ENCODE measurements at regions not wholly inside any gene's neighbourhood (a gene's known extent, or its start where the extent isn't known, plus 50 kb on each side); places are given as distances from the start of the nearest gene placed in this dataset.
"Not testable (repeated sequence)": the region's sequence is repeated elsewhere in the genome, so short reads cannot be mapped to it uniquely, and the experiment has no call there.

DNA sequence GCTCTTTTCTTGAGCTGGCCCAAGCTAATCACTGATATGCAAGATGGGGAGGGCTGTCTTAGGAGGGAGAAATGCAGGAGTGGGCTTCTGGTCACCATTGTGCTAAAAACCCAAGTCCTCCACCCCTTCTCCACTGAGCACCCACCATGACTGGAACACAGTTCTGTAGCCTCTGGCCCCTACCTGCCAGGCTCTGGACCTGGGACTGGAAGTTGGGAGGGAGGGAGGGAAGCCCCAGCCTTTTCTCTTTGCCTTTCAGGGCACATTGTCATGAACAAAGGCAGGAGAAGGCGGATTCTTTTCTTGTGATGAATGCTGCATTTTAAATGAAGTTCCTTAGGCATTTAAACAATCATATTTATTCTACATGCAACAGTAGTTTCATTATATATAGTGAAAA lies 559.1 kb upstream of the TRPC7 start:
- DNase-seq (ENCODE audit: low read depth in 2 of 2): no peak

DNA sequence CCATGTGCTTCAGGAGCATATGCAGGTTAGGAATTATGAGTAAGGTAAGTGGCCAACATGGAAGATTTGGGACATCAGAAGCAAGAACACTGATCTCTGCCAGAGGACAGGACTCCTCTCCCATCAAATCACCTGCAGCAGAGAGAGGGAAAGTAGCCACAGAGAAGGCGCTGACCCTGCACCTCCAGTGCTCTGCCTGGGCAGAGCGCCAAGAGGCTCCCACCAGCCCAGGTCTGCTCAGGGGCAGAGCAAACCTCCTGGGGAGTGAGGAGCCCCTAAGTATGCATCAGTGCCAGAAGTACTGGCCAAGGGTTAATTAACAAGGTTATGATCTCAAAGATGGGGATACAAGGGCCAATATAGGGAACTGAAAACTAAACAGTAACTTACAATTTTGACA lies 545.3 kb upstream of the TRPC7 start:
- no peak for DNase-seq (ENCODE audit: low read depth in 2 of 2)

DNA sequence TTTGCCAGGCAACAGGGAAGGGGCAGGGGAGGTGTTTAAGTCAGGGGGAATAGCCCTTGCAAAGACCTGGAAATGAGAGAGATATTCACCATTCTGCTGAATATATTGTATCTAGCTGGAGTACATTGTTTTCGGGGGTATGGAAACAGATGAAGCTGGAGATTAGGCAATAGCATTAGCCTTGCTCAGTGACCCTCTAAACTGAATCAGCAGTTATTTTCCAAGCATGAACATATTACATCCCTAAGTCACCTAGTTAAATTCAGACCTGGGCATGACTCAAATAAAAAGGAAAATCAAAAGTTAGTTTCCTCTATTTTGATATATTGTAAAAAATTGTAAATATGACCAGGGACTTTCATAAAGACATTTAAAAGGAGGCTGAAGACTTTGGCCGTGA lies 544.6 kb upstream of the TRPC7 start:
- DNase-seq (ENCODE audit: low read depth in 2 of 2): no peak

DNA sequence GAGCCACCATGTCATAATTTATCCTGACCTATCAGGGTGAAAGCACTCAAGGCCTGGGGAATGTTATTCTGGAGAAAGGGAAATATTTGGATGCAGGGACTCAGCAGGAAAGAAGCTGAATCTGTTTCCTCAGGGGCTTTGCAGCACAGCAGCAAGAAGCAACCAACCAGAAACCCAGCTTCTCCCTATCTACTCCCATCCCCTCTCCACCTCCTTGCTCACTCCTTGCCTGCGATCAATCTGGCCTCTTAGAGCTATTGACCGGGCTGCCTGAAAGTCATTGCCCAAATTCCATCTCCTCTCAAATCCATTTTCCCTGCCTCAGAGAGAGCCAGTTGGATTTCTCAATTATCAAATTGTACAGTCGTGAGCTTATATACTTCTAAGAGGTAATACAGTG lies 542.0 kb upstream of the TRPC7 start:
- no peak for DNase-seq (ENCODE audit: low read depth in 2 of 2)

DNA sequence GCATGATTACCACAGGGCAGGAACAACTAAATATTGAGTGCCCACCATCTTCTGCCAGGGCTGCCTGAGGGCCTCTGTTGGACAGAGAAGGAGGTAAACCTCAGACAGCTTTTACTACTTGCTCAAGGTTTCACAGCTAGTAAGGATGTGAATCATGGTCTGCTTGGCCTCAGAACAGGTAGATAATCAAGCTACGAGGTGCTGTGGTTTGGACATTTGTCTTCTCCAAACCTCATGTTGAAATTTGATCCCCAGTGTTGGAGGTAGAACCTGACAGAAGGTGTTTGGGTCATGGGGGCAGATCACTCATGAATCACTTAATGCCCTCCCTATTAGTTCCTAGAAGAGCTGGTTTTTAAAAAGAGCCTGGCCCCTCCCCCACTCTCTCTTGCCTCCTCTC lies 541.2 kb upstream of the TRPC7 start:
- no peak for DNase-seq (ENCODE audit: low read depth in 2 of 2)

DNA sequence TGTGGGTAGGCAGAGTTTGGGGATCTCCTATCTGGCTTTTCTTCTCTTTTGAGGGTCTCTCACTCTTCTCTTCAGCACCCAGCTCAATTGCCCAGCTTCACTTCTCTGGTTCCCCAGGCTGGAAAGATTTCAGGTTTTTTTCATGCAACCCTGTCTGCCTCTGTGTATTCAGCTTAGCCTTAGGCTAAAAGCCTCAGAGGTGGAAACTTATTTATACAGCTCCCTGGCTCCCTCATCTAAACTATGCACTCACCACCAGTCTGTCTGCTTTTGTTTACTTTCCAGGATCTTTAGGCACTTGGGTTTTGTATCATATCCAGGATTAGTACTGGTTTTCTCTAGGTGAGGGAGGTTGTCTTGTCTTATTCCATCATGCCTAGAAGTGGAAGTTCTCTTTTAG lies 540.2 kb upstream of the TRPC7 start:
- no peak for DNase-seq (ENCODE audit: low read depth in 2 of 2)

DNA sequence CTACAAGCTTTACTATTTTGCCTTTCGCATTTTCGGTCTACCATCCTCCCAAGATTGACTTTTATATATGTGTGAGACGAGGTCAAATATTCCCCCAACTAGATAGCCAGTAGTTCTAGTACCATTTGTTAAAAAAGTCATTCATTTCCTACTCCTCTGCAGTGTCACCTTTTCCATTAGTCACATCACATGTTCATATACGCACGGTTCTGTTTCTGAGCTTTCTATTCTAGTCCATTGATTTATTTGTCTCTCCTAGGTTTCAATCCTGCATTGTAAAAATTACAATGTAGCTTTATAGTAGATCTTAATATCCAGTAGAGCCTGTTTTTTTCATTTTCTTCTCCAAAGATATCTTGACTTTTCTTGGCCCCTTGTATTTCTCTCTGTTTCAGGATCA lies 528.7 kb upstream of the TRPC7 start:
- DNase-seq (ENCODE audit: low read depth in 2 of 2): no peak

DNA sequence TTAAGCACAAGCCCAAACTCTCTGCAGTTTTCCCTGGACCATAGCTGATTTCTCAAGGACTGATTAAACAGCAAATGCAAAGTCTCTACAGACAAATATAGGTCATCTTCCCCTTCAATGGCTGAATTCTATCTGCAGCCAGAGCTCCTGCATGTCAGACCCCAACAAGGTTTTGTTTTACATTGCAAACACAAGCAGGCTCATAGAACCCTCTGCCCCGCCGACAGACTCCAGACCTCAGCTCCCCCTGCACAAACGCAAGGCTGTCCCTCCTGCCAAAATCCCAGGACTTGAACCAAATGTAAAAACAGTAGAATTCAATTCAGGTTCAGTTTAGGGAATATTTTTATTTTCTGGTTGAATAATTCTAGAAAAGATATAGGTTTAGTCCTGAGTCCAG lies 526.7 kb upstream of the TRPC7 start:
- no peak for DNase-seq (ENCODE audit: low read depth in 2 of 2)

DNA sequence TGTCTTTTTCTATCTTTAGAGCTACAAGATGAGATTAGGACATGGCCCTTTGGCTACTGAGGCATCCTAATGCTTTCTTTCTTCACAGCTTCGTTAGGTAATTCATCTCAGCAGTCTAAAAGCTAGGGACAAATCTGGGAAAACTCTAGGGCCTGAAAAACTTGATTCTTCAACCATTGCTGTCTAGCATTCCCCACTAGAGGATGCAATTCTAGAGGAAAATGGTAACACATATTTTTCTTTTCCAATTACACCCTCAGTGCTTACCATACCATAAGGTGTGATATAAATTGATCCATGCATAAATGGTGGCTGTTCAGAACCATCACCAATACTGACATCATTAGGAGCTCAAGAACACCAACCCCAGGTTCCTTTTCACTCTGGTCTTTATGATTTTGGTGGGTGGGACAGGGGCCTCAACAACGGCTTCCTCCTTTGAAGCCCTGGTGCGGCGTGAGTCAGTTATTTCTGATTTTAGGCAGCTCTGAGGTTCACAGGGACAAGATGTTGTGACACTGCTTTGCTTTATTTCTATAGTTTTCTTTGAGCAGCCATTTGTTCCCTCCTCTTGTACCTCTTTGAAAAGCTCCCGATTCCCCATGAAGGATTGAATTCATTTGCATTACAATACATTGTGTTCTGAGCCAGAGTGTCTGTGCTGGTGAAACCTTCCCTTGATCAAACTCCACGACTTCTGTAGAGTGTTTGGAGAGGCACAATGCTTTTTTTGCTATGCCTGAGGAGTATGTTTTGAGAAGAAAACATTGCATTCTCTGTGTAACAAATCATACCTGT lies 526.0 kb upstream of the TRPC7 start:
- no peak for DNase-seq (ENCODE audit: low read depth in 2 of 2)

DNA sequence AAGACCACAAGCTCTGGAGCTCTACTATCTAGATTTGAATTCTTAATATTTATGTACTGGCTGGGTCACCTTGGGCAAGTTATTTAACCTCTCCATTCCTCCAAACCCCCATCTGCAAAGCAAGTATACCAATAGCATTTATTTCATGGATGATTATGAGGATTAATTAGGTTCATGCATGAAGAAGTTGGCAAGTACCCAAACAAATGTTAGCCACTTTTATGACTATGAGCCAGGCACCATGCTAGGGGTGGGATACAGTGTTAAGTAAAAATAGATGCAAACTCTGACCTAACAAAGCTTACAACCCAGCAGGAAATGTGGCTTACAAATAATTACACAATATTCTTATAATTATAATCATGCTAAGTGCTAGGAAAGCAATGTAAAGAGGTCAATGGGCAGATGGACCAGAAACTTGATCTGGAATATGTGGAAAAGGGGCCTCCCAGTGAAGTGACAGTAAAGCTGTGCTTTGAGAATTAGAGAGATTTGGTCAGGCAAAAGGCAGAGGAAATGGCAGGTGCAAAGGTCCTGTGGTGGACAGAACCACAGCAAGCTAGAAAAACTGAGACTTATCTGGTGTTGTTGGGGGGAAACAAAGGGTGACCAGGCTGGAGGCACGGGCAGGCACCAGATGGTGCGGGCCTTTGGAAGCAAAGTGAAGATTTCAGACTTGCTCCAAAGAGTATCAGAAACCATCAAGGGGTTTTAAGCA lies 525.2 kb upstream of the TRPC7 start:
- DNase-seq (ENCODE audit: low read depth in 2 of 2): no peak

DNA sequence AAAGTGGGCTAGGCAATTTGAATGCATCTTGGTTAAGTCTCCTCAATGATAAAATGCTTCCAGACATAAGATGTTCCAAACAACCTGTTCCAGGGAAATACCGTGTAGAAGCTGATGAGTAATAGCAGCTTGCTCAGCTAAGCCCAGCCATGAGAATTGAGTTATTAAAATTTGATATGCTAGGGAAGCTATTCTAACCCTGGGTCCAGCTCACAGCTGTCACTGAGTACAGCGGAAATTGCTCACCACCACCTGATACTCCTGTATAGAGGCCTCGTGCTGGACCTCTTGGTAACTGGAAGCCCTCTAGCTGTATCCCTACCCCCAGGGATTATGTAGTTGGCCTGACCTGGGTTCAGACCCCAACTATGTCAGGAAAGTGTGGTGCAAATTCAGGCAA lies 521.3 kb upstream of the TRPC7 start:
- no peak for DNase-seq (ENCODE audit: low read depth in 2 of 2)

DNA sequence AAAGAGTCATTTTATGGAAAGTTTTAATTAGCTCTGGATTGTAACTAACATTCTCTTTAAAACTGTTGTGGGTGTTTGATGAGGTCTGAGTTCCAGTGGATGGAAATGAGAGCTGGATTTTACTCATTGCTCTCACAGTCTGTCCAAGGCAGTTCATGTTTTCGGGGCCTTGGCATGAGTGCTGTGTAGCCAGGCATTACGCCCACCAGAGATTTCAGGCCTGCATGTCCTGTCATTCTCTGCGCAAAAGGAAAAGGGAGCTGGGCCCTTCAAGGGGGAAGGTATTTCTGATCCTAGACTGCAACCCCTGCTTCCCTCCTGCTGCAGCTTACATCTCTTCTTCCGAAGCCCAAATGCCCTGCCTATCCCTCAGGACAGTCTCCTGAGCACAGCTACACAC lies 499.6 kb upstream of the TRPC7 start:
- DNase-seq (ENCODE audit: low read depth in 2 of 2): no peak

DNA sequence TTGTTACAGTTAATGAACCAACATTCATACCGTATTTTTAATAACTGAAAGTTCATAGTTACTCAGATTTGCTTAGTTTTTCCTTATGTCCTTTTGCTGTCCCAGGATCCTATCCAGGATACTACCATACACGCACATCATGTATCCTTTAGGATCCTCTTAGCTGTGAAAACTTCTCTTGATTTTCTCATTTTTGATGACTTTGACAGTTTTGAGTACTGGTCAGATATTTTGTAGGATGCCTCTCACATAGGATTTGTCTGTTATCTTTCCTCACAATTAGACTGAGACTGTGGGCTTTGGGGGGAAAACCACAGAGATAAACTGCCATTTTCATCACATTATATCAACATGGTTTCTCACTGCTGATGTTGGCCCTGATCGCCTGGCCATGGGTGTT lies 491.3 kb upstream of the TRPC7 start:
- DNase-seq (ENCODE audit: low read depth in 2 of 2): no peak

DNA sequence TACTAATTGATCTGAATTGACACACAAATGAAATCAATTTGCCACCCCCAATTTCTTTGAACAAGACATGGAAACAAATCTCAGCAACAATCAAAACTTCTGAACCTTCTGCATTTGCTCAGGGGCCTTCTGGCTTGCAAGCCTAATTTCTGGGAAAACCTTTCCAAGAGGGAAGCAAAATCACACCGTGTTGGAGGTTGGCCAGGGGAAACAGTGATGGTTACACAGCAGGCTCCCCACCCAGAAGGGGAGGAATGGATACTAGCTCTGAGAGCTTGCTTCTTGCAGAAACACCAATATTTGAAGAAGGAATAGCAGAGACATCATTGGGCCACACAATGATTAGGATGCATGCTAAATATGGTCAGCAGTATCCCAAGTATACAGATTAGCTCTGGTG lies 488.6 kb upstream of the TRPC7 start:
- DNase-seq (ENCODE audit: low read depth in 2 of 2): no peak

DNA sequence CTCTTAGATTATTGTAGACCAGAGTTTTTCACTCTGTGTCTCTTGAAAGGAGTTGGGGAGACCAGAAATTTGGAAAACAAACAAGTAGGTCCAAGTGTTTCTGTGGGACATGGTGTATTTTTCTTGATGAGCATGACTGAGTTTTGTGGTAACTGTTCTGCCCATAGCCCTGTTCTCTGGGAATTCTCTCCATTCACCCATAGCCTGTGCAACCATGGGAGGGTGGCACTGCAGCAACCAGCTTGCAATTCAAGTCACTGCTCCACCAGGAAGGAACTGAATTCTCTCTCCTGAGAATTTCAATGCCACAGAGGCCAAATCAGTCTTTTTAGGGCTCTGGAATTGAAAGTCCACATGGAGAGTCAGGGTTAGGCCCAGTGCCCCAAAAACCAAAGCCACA lies 475.3 kb upstream of the TRPC7 start:
- DNase-seq (ENCODE audit: low read depth in 2 of 2): no peak

DNA sequence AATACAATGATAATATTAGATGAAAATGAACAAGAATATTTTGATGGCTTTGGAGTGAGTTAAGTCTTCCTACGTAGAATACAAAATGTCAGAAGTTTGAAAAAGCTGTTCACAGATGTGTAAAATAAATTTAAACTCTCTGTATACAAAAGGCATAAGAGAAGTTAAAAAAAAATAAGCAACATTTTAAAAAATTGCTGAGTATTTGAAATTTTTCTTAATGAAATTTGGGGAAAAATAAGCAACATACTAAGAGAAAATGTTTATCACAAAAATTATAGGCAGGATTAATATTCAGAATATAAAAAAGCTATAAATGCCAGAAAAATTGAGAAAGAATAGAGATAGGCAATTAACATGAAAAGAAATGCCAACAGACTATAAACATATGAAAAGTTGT lies 470.7 kb upstream of the TRPC7 start:
- DNase-seq (ENCODE audit: low read depth in 2 of 2): no peak

DNA sequence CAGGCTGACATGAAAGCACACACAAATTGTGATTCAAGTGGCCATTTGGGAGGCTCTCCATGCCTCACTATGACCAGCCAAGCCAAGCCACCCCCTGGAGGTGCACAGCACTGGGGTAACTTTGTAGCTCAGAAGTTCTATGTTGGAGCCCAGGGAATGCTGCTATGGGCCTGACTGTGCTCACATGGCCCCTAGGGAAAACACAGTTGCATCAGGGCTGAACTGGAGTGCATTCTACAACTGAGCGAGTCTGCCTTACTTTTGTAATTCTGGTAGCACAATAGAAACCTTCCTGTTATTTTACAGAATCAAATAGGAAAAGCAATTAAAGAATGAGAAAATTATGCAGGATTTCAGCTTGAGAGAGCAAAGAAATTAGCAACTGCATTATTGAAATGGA lies 455.5 kb upstream of the TRPC7 start:
- DNase-seq (ENCODE audit: low read depth in 2 of 2): no peak

DNA sequence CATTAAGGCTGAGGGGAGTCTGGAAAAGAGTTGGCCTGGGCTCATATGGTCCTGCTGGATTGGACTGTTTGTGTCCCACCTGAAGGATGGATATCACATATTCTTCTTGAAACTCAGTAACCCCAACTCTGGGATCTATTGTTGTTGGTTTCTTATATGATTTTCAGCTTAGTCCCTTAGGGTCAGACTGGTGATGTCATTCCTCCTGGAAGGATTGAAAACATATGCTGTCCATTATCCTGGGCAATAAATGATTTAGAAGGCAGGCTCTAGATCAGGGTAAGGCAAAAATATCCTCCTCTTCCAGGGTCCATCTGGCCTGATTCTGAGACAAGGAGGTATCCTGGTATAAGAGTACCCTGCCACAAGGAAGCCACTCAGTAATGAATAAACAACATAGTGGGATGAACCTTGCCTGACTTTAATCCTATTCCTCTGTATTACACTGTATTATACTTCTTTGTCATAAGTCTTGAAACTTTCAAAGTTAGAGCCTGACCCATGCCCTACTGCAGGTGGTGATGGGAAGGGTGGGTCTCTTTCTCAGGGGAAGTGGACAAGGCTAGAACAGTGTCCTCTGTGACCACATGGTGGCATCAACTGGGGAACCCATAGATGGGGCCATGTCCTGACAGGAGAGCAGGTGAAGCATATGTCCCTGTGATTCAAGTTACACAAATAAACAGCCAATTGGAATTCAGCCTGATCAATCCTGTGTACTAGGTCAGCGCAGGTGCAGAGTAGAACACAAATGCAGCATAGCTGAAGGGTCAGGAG lies 454.4 kb upstream of the TRPC7 start:
- no peak for DNase-seq (ENCODE audit: low read depth in 2 of 2)

DNA sequence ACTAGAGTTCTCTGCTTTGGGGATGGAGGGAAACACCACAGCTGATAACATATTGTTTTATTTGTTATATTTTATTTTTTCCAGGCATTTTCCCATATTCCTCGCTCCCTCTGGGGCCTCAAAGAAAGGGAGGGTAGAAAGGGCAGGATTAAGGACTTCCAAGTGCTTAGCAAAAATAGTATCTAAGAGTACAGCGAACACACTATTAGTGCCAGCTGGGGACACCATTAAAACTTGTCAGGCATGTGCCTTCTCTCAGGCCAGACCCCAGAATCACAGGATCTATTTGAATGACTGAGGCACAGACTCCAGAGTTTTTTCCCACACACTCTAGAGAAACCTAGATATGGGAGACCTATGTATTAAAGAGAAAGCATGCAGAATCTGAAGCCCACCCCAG lies 451.0 kb upstream of the TRPC7 start:
- DNase-seq (ENCODE audit: low read depth in 2 of 2): no peak

DNA sequence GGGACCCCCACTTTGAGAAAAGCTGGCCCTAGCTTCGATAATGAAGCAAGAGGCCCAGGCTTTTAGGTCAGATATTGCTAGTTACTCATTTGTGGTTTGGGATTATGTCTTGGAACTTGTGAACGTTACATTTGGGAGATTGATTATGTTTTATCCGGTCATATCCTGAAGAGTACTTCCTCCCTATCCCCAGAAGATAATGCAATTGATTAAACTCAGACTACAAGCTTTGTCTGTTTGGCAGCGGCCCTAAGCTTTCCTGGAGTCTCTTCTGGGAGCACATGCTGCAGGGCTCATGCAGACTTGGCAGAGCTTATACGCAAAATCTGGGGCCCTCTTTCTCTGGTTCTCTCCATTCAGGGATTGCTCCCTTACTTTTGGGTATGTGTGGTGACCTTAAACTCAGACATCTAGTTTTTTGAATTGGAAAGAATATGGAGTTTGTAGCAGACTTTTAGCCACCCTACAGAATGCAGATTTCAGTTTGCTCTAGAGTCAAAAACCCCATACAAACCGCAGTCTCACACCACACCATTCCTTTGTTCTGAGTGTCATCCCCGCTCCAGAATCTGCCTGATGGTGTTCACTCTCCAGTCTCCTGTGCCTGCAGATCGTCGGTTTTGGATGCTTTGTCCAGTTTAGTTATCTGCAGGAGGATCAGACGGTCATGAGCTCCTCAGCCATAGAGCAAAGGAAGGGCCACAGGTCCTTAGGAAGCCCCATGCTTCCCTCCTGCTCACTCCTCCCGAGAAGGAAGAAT lies 449.5 kb upstream of the TRPC7 start:
- DNase-seq (ENCODE audit: low read depth in 2 of 2): no peak

DNA sequence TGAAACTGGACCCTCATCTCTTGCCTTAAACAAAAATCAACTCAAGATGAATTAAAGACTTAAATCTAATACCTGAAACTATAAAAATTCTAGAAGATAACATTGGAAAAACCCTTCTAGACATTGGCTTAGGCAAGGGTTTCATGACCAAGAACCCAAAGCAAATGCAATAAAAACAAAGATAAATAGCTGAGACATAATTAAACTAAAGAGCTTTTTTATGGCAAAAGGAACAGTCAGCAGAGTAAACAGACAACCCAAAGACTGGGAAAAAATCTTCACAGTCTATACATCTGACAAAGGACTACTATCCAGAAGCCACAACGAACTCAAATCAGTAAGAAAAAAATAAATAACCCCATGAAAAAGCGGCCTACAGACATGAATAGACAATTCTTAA lies 446.9 kb upstream of the TRPC7 start:
- not testable (repeated sequence) for DNase-seq (ENCODE audit: low read depth in 2 of 2)

DNA sequence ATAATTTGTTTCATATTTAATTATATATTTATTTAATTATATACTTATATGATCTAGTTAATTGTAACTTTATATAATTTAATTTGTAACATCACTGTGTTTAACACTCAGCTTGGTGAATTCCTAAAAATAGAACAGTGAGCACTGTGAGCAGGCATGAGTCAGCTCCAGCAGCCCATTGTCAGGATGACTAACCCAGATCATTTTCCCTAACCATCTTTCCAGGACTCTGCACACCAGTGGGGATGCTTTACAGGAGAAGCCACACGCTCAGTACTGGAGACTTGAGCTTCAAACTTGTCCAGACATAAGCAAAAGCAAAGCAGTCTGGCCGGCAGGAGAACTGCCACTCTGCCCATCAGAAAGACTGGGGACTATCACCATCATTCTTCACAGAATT lies 446.2 kb upstream of the TRPC7 start:
- peak; percentile 2 to 63 for DNase-seq (ENCODE audit: low read depth in 2 of 2)
